CD4-positive, alpha-beta T cell treated with Interferon gamma for 1 hour (primary cell): ENCODE measurements at regions not wholly inside any gene's neighbourhood (a gene's known extent, or its start where the extent isn't known, plus 50 kb on each side); places are given as distances from the start of the nearest gene placed in this dataset.

ENCODE experiments used
- DNase-seq: peaks from one replicate; pipeline ENCODE4 v3.0.0-alpha.2; 2020

DNA sequence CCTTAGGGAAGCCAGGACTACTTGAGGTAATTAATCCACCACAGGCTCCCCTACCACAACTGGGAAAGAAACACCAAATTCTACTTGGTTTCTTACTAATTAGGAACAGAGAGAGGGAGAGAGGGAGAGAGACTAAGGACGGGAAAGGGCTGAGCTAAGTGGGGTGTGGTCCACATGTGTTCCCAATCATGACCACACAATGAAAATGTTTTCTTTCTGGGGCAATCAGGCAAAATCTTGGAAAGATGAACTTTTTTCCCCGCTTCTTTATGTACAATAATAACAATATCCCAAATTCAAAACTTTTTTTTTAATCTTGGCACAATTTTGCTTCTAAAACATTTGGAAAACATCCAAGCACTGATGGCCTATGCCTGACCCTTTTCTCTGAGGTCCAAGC lies 734.4 kb downstream of the MAFB start:
- DNase-seq = no peak

DNA sequence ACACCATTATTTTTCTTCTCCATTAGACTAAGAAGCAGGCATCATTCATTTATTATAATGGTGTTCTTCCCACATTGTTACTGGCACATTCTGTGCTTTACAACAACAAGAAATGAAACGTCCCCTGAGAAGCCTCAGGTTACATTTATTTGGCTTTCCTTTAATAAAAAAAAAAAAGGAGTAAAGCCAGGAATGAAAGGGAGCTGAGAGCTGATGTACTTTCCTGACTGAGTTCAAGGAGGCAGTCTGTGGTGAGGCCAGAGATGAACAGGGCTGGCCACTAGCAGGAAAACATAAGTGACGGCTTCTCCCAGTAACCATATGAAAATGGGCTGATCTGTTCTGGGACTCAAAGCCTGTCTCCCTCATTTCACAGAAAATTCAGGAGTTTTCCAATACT lies 742.1 kb downstream of the MAFB start:
- DNase-seq = no peak

DNA sequence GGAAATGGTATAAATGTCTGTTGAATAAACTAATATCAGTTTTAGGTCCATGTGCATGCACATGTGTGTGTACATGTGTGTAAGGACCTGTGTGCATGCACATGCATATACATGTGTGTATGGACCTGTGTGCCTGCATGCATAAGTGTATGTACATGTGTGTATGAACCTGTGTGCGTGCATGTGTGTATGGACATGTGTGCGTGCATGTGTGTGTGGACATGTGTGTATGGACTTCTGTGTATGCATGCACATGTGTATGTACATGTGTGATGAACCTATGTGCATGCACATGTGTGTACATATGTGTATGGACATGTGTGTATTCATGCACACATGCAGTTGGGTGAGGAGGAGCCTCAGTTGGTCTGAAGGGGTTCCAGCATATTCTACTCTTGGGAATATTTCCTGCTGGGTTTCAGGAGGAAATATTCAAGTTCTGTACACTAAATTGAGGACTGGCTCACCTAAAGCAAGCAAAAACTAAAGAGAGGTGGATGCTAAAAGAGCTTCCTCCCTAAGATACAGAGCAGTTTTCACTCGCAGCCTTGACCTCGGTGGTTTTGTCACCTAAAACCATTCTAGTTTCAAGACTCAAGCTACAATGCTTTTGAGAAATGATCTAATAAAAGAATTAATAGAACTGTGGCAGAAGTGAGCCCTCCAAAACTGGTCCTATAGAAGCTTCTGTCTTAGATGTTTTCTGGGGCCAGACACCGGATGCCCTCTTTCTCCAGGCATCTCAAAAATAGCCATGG lies 742.8 kb downstream of the MAFB start:
- DNase-seq = no peak

DNA sequence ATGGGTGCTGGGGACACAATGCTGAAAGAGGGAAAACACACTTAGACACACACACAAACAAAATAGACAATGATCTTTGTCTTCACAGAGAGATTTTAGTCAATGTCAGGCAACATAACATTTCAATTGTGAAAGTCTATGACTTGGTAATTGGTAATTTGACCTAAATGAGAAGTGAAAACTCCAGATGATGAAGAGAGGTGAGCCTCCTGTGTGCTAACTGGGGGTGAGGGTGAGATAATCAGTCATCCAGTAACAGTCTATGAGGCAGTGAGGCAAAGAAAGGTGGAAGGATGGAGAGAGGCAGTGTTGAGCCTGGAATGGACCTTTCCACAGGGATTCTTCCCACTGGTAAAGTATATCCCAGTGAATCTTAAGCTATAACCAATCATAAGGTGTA lies 744.2 kb downstream of the MAFB start:
- no peak for DNase-seq

DNA sequence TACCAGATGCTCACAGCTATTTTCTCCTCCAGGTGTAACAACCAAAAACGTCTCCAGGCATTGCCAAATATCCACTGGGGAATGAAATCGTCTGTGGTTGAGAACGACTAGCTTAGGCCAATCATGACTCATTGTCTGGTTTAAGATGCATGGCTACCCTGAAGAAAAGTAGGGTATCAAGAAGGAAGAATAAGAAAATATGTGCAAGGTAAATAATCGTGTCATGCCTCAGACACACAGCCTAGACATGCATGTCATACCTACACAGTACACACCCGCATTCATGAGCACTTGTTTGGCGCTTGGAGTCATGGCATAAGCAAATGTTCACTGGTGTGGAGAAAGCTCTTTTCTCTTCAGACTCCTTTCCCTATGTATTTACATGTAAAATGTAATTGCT lies 745.7 kb downstream of the MAFB start:
- DNase-seq = no peak

DNA sequence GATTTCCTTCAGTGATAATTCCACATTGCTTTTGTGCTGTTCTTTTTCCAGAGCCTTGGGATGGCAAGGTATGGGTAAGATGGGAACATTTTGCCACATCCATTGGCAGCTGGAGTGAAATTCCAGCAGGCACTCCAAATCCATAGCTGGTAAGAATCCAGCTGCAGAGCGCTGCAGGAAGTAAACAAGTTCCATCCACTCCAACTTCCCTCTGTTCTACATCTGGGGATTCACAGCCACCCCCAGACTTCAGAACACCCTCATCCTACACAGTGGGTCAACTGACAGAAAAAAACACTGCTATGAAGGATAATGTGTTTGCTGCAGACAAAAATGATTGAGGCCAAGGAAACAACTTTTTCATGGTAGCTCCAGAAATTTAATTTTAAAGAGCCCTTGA lies 747.8 kb downstream of the MAFB start:
- DNase-seq = no peak

DNA sequence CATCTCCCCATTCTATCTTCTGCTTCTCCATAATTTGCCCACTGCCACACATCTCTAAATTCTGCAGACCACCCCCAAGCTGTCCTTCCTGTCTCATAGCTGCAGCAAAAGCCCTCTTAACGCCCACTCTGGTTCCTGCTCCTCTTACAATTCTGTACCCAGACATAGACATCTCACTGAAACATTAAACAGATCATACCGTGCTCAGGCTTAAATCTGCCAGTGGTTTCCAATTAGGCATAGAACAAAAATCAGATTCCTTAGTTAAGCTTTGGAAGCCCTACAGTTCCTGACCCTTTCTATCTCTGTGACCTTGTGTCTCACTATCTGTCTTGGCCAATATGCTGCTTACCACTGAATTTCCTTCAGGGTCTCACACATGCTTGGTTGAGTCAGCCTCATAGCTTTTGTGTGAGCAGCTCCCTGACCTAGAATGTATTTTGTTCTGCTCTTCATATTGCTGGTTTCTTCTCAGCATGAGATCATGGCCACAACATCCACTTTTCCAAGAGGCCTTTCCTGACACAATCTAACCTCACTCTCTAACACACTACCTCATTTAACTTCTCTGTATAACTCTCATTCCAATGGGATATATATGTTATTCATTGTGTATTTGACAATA lies 749.7 kb downstream of the MAFB start:
- no peak for DNase-seq

DNA sequence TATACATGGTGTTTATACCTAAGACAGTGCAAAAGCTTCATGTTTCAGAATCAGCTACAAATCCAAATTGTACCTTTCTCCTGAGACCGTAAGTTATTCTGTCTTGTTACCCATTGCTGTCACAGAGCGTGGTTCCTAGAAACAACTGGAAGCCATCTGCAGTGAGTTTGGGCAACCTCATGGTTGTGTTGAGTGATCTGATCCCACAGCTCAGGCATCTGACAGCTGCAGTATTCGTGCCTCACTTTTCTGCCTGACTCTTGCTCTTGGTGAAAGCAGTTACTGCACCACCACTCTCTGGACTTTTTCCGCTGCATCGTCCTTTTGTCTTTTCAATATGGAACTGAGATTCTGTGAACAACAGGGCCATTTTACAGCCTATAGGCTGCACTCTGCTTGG lies 752.6 kb downstream of the MAFB start:
- no peak for DNase-seq

DNA sequence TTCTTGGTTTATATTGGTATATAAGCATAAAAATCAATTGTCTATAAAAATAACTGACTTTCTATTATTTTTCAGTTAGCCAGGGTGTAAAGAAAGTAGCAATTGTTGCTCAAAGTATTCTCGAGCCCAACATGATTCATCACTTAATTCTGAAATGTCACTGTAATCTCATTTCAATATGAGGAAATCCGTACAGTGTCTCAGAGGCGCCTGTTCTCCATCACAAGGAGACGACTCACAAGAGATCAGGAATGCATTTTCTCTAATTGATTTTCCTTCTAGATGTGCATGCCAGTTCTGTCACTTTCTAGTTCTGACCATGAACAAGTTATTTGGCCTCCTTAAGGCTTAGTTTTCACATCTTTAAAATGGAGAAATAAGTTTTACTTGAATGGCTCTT lies 753.1 kb downstream of the MAFB start:
- no peak for DNase-seq

DNA sequence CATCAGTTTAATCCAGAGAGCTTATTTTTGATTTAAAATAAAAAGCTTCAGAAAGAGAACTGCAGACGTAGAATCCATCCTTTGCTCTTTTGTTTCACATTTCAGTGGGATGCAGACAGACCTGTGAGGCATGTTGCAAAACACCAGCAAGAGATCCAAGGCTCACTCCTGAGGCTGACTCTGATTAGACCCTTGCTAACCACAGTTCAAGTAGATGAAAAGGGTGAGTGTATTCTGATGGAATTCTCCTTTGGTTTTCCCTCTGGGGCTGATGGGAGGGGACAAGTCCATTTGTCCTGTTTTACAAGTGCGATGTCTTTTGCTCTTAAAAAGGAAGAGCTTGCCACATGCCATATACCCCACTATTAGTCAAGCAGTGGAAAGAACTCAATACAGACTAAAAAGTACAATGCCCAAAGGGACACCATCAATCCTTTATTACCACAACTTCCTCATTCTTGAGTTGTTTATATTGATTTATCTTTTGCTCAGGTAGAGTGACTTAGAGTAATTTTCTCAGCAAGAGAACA lies 772.7 kb downstream of the MAFB start:
- no peak for DNase-seq

DNA sequence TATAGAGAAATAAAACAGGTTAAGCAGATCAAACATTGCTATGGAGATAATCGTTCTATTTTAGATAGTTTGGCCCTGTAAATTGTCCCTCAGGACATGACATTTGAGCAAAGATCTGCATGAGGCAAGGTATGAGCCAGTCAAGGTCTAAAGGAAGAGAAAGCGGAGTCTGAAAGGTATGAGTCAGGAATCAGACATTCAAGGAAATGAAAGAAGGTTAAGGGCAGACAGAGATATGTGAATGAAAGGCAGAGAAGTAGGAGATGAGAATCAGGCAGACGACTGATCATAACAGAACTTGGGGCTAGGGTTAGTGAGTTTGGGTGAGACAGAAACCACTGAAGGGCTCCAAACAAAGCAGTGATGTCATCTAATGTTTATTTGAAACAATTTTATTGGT lies 775.8 kb downstream of the MAFB start:
- DNase-seq = no peak

DNA sequence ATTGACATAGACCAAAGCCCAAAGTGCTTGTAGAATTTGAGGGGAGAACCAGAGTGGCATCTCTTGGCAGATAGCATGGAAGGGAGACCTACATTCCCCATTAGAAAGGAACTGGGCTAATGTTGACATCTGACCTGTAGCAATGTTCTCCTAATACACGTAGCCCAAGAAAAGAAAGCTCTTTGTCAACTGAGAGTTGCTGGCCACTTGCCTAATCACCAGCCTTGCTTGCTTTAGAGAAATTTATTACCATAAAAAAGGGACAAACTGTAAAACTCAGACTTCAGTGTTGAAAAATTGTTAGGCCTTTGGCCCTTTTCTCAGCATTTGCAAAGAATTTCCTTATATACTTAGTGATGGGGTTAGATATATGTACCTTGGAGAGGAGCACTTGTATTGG lies 777.5 kb downstream of the MAFB start:
- no peak for DNase-seq

DNA sequence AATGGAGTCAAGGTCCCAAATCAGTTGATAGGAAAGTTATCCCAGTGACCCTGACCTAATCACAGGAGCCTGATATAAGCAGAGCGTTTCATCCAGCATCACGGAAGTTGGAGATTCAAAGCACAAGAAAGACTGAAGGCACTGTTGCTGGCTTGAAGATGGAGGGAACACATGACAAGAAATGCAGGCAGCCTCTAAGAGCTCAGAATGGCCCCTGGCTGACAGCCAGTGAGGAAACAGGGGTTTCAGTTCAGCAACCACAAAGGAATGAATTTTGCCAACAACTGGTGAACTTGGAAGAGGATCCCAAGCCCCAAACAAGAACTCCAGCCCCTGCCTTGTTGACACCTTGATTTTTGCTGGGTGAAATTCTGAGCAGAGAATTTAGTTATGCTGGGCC lies 778.5 kb downstream of the MAFB start:
- DNase-seq = no peak

DNA sequence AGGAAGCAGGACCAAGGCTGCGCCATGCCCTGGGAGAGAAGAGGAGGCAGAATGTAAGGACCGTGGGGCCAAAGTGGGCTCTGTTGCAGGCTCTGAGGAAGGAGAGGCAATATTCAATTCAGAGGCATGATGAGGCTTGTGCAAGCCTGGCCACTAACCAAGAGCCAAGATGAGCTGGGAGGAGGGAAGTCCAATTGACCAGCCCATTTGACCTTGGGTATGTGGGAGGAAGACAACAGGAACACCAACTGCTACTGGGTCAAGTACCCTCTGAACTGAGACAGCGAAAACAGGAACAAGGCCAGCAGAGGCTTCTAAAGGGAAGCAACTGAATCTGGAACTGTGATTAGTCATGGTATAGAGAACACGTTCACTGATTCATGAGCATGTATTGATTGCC lies 779.6 kb downstream of the MAFB start:
- no peak for DNase-seq

DNA sequence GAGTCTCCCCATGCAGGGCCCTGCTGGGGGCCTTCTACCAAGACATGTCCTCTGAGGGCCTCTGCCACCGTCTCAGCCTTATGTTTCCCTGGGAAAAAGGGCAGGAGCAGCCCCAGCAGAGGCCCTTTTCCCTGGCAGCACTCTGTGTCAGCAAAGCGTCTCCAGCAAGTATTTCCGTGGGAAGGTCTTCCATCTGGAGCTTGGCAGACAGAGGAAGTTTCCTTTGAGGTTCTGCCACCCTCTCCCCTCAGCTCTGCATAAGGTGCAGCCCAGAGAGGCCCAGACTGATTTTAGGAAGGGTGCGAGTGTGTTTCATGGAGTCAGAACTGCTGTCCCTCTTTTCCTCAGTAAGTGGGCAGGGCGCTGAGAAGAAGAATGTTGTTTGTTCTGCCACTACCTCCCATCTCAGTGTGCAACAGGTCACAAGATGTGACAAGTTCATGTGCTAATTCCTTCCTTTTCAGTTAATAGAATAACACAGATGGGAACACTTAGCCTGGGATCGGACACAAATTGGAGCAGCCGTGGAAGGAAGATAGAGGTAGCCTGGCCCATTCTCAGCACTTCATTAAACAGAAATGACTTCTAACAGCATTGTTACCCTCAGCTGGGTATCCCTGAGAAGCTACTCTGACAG lies 784.4 kb downstream of the MAFB start:
- DNase-seq = no peak

DNA sequence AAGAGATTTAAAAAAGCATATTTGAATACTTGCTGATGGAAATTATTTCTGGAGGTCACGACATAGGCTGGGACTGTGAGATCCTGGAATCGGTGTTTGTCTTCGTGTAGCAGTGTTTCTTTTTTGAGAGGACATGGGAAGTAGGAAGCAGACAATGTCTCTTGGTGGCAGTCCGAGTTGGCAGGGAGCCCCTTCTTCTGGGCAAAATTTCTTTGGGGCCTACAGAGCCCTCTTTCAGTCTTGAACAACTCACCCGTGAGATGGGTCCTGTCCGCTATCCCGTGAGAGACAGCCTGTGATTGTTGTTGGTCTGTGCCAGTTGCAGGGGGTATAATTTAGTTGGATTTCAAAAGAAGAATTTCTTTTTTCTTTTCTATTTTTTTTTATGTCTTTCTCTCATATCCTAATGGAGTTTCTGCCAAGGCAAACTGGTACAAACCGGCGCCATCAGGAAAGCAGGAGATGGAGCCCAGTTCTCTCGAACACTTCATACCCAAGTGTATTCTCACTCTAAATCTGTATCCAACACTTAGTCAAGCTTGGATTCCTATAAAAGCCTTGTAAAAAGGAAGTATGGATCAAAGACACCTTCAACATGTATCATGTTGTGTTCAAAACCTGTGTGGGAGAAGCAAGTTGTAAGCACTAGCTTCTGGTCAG lies 785.1 kb downstream of the MAFB start:
- DNase-seq = no peak

DNA sequence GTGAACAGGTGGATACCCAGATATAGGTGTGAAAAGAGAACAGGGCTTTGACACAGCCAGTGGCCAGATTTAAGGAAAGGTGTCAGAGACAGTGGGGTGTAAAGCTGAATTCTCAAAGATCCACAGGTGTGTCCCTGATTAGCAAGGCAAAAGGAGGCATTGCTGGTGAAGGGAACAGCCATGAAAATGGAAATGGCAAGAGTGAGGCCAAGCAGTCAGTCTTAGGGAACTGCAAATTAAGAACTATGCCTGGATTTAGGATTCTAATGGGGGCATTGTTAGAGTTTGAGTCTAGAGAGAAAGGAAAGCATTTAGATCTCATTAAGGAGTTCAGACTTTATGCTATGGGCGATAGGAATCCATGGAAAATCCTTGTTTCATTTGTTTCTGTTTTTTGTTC lies 789.2 kb downstream of the MAFB start:
- no peak for DNase-seq

DNA sequence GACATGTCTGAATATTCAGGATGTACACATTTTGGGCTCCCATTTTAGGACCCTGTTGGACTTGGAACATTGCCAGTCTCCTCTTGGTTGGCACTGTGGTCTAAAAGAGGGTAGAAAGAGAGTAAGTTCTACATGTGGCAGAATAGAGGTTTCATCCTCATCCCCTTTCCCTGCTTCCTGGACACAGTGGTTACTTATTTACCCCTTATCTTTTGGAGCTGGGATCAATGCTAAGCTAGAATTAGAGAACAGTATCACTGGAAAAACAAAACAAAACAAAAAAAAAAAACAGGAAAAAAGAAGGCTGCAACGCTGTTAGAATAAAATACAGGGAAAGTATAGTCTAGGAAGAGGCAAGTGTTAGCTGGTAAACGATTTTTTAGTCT lies 790.6 kb downstream of the MAFB start:
- DNase-seq = no peak

DNA sequence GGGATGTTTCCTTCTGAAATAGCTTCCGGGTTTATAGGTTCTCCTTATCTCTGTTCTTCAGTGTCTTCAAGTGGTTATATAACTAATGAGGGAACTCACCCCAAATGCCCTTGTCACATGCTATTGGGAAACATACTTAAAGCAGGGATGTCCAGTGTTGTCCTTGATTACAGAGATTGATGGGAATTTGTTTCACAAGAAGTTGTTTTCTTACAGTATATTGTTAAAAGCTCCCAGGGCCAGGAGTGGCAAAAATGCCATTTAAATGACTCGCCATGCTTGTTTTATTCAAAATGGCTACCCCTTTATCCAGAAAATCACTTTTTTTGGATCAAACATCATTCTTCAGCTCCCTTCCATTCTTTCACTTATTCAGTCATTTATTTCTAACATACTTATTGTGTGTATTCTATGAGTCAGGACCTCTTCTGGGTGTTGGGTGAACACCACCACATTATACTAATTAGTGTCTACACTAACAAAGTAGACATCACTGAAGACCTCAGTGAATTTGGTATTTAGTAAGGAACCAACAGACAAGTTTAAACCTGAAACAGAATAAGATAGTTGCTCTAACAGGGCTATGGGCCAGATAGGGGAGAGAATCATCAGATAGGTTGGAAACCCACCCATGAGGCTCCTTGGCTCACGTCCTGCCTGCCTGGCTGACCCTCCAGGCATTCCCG lies 791.1 kb downstream of the MAFB start:
- no peak for DNase-seq

DNA sequence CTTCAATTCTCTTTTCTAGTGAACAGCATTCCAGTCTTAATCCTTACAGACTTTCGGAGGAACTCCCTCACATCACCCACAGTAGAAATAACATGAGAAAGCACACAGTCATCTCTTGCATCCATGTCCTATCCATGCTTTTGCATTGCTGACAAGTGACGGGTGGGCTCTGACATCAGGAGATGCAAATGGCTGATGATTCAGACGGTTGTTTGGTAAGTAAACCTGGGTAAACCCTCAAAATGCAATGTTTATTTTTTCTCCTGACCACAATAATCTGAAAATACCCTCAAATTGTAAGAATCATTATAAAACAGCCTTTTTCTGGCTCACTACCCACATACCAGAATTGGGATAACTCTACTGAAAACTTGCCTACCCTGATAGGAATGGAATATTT lies 792.0 kb downstream of the MAFB start:
- no peak for DNase-seq

DNA sequence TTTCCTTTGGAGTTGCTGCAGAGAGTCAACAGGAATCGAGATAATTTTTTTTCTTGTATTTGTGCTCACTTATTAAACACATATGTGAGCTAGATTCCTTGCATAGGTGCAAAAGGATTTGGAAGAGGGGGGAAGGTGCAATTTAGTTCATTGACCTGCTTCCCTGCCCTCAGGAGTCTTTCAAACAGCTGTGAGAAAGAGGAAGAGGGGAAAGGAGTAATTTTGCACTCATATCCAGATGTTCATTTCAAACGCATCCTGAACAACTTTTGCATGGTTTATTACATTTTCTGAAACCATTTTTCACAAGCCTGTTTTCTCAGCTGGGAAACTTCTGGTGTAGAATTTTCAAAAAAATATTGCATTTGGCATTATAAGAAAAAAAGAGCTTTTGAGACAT lies 795.0 kb downstream of the MAFB start:
- no peak for DNase-seq

DNA sequence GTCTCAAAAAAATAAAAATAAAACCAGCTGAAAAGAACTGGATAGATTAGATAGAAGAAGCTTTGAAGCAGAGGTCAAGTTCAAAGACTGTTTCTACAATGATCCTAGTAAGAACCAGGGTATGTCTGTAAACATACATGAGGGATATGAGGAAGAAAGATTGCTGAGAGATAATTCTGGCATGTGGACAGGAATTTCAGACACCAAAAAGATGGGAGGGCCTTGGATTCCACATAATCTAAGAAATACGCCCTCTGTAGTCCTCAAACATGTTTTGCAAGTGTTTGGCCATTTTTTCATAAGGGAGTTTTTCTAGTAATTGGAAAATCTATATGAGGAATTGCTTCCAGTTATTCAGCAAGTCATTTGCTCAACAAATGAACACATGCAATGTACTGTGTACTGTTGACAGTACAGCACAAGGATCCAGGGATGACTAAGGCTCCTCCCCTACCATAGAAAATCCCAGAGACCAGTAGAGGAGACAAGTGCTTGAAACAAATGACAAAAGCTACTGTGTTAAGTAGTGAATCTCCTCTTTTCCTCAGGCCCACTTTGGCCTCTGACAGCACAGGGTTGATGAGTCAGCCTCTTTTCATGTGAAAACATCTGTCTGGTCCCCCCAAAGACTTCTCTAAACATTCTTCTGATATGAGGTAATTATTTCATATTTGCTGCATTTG lies 795.9 kb downstream of the MAFB start:
- no peak for DNase-seq

DNA sequence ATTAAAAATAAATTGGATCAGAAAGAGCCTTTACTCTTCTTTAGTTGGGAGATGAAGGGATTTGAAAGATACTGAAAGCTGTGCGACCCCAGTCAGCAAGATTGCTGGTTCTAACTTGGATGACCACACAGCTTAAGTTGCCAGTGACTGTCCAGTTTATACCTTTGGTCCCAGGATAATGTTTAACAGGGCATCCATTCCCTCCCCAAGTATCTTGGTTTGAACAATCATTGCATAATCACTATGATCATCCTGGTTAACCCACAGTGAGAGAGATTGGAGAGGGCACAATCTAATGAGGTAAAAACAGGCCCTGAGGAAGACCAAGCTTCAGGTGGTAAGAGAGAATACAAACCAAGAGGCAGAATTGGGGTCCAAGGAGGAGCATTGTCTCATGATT lies 798.3 kb downstream of the MAFB start:
- no peak for DNase-seq
